SK-N-SH (cell line): ENCODE measurements at regions not wholly inside any gene's neighbourhood (a gene's known extent, or its start where the extent isn't known, plus 50 kb on each side); places are given as distances from the start of the nearest gene placed in this dataset.

Source experiments
- CTCF ChIA-PET: fragments of 300-600, 350-600 bp; formaldehyde crosslinking; extraction: SDS; loops from one replicate; lab custom pipeline; 2021; lab: Yijun Ruan, JAX
- POLR2A ChIA-PET: fragments of 350-600 bp; sonication (Branson Sonifier 250); formaldehyde crosslinking; extraction: SDS; loops from one replicate; lab custom pipeline; 2020; ENCODE audit warnings: antibody characterized with exemption, inconsistent platforms; lab: Yijun Ruan, JAX
- DNase-seq: peaks from one replicate; pipeline ENCODE4 v3.0.0; 2012
- H2AFZ ChIP-seq: fragments of 200-600 bp; sonication (generic); 2 replicates; pipeline ENCODE4 v1.8.1; 2016; ENCODE audit warnings: antibody characterized with exemption, mild to moderate bottlenecking, low read depth
- H3F3A ChIP-seq: fragments of 200-600 bp; sonication (generic); replicated peaks from 2 replicates; pipeline ENCODE3; 2016; ENCODE audit warnings: antibody characterized with exemption, mild to moderate bottlenecking; ENCODE audit not compliant: insufficient read depth
- H3K27ac ChIP-seq, 2 experiments: fragments of 200-500 bp in 1 of 2; fragments of 200-600 bp in 1 of 2; sonication (Bioruptor generic) in 1 of 2; sonication (generic), shearing (Covaris generic) in 1 of 2; 2 replicates each; pipeline versions ENCODE4 v1.5.1 to v1.6.1; 2014 to 2016; ENCODE audit warnings: low read depth in 2 of 2, inconsistent platforms in 1 of 2, low read length in 1 of 2, mild to moderate bottlenecking in 1 of 2, mixed read lengths in 1 of 2
- H3K27me3 ChIP-seq: fragments of 200-600 bp; sonication (generic), shearing (Covaris generic); 2 replicates; pipeline ENCODE4 v1.6.1; 2016; ENCODE audit warnings: mixed run types; ENCODE audit not compliant: insufficient read depth
- H3K36me3 ChIP-seq, 2 experiments: fragments of 200-500 bp in 1 of 2; fragments of 200-600 bp in 1 of 2; sonication (Bioruptor generic) in 1 of 2; sonication (generic) in 1 of 2; replicated peaks in 1 of 2; 2 replicates each; pipeline versions ENCODE3 to v1.5.1; 2014 to 2016; ENCODE audit warnings: low read length in 1 of 2, mild to moderate bottlenecking in 1 of 2; ENCODE audit not compliant: insufficient read depth in 2 of 2, control insufficient read depth in 1 of 2
- H3K4me1 ChIP-seq, 2 experiments: fragments of 200-500 bp in 1 of 2; fragments of 200-600 bp in 1 of 2; sonication (Bioruptor generic) in 1 of 2; sonication (generic), shearing (Covaris generic) in 1 of 2; 2 replicates each; pipeline versions ENCODE4 v1.5.1 to v1.6.1; 2014 to 2016; ENCODE audit warnings: low read depth in 1 of 2, low read length in 1 of 2, mixed run types in 1 of 2; ENCODE audit not compliant: insufficient read depth in 2 of 2, control insufficient read depth in 1 of 2
- H3K4me2 ChIP-seq: fragments of 200-600 bp; sonication (generic), shearing (Covaris generic); 2 replicates; pipeline ENCODE4 v1.6.1; 2017; ENCODE audit warnings: mixed run types
- H3K4me3 ChIP-seq, 2 experiments: fragments of 200-500 bp in 1 of 2; fragments of 200-600 bp in 1 of 2; sonication (Bioruptor generic) in 1 of 2; sonication (generic), shearing (Covaris generic) in 1 of 2; 2 replicates each; pipeline versions ENCODE4 v1.5.1 to v1.8.1; 2014 to 2016; ENCODE audit warnings: low read depth in 2 of 2, inconsistent platforms in 1 of 2, low read length in 1 of 2, mild to moderate bottlenecking in 1 of 2, mixed read lengths in 1 of 2, moderate library complexity in 1 of 2
- H3K79me2 ChIP-seq: fragments of 200-600 bp; sonication (generic); 2 replicates; pipeline ENCODE4 v1.8.1; 2017; ENCODE audit warnings: mild to moderate bottlenecking; ENCODE audit not compliant: insufficient read depth
- H3K9ac ChIP-seq: fragments of 200-600 bp; sonication (generic); 2 replicates; pipeline ENCODE4 v1.6.1; 2017; ENCODE audit warnings: mixed run types
- H3K9me2 ChIP-seq: fragments of 200-600 bp; sonication (generic); 2 replicates; pipeline ENCODE4 v1.6.1; 2017; ENCODE audit warnings: mixed run types
- H3K9me3 ChIP-seq: fragments of 200-600 bp; sonication (generic); 2 replicates; pipeline ENCODE4 v1.6.1; 2017; ENCODE audit warnings: mixed run types, mild to moderate bottlenecking, moderate library complexity
- H4K20me1 ChIP-seq: fragments of 200-600 bp; sonication (generic); 2 replicates; pipeline ENCODE4 v1.6.1; 2017; ENCODE audit warnings: mild to moderate bottlenecking, mixed run types; ENCODE audit not compliant: insufficient read depth
- CHD2 ChIP-seq: fragments of 150-350 bp; IDR thresholded peaks from 2 replicates; pipeline ENCODE4 v1.6.1; 2018; ENCODE audit warnings: low read length; ENCODE audit not compliant: partially characterized antibody
- CTCF ChIP-seq: fragments of 200-600 bp; sonication (generic); IDR thresholded peaks from 2 replicates; pipeline ENCODE4 v1.6.1; 2017; ENCODE audit warnings: antibody characterized with exemption, mild to moderate bottlenecking, moderate library complexity
- EP300 ChIP-seq, 2 experiments: IDR thresholded peaks; 2 replicates each; pipeline versions ENCODE4 v1.4.0 to v1.6.1; 2012; ENCODE audit warnings: borderline replicate concordance in 1 of 2, low read depth in 1 of 2, low read length in 1 of 2
- FOSL2 ChIP-seq: IDR thresholded peaks from 2 replicates; pipeline ENCODE4 v1.4.0; 2012; ENCODE audit warnings: low read depth, mild to moderate bottlenecking, moderate library complexity, borderline replicate concordance
- FOXM1 ChIP-seq: IDR thresholded peaks from 2 replicates; pipeline ENCODE4 v1.4.0; 2012; ENCODE audit warnings: low read depth, mild to moderate bottlenecking
- JUND ChIP-seq: IDR thresholded peaks from 2 replicates; pipeline ENCODE4 v1.4.0; 2012
- MAX ChIP-seq: IDR thresholded peaks from 2 replicates; pipeline ENCODE4 v1.4.0; 2012; ENCODE audit warnings: low read depth
- MXI1 ChIP-seq: IDR thresholded peaks from 2 replicates; pipeline ENCODE4 v1.6.1; 2012; ENCODE audit warnings: mild to moderate bottlenecking, low read depth, low read length, improper control_type of control experiment
- PBX3 ChIP-seq: IDR thresholded peaks from 2 replicates; pipeline ENCODE4; 2012
- REST ChIP-seq: IDR thresholded peaks from 2 replicates; pipeline ENCODE4 v1.6.1; 2012; ENCODE audit warnings: mild to moderate bottlenecking, low read depth, low read length, moderate library complexity
- RXRA ChIP-seq: IDR thresholded peaks from 2 replicates; pipeline ENCODE4 v1.4.0; 2012; ENCODE audit warnings: low read depth, mild to moderate bottlenecking, borderline replicate concordance
- SIN3A ChIP-seq: IDR thresholded peaks from 2 replicates; pipeline ENCODE4 v1.6.1; 2012; ENCODE audit warnings: low read depth, mild to moderate bottlenecking, low read length, moderate library complexity, borderline replicate concordance
- TAF1 ChIP-seq: IDR thresholded peaks from 2 replicates; pipeline ENCODE4 v1.6.1; 2012; ENCODE audit warnings: low read depth, mild to moderate bottlenecking, low read length, moderate library complexity, borderline replicate concordance
- USF1 ChIP-seq: IDR thresholded peaks from 2 replicates; pipeline ENCODE4 v1.4.0; 2012; ENCODE audit warnings: low read depth, borderline replicate concordance
- YY1 ChIP-seq: IDR thresholded peaks from 2 replicates; pipeline ENCODE4 v1.4.0; 2012; ENCODE audit warnings: low read depth, mild to moderate bottlenecking
- WGBS: methylation state at CpG from one replicate; pipeline ENCODE4 v1.1.6; 2017; ENCODE audit warnings: low lambda C conversion rate; 5-methylcytosine and 5-hydroxymethylcytosine counted together

- WGBS = 82% methylated on average over 5 of the region's 5 CpGs
- H3K27ac ChIP-seq = no peak overlapping the region
- POLR2A ChIA-PET = no interaction called here
- H3K79me2 ChIP-seq = no peaks in the 10 kb centered on the region
- no peaks in the 10 kb centered on the region for H3K36me3 ChIP-seq
- DNase-seq = no peak
- no peak overlapping the region for H3K4me3 ChIP-seq
- peaks cover 0 to 5% of the 10 kb centered on the region in 2 experiments; a peak in 1 of 4 replicates for H3K4me1 ChIP-seq
- no peak overlapping the region for H3K9ac ChIP-seq
- no peaks in the 10 kb centered on the region for H3F3A ChIP-seq
- no peak overlapping the region for H2AFZ ChIP-seq
- CTCF ChIA-PET = no interaction called here
- no peaks in the 10 kb centered on the region for H4K20me1 ChIP-seq
- H3K4me2 ChIP-seq = no peak overlapping the region
- H3K27me3 ChIP-seq = no peaks in the 10 kb centered on the region
- no peaks in the 10 kb centered on the region for H3K9me3 ChIP-seq
- H3K9me2 ChIP-seq = no peaks in the 10 kb centered on the region
- TF ChIP-seq CHD2 = no peak
Measured at GRCh38 chr7:83799333-83799732, 150.4 kb upstream of the SEMA3E start.

GRCh38 chr7:83798489-83798888 is 149.6 kb upstream of the SEMA3E start:
- no peak for DNase-seq
- WGBS = 46% methylated on average over 5 of the region's 5 CpGs
- POLR2A ChIA-PET = no interaction called here
- Histone ChIP-seq H3K27me3 (no peaks in the 10 kb centered on the region), H3K79me2 (no peaks in the 10 kb centered on the region), H4K20me1 (no peaks in the 10 kb centered on the region), H3K4me3 (no peak overlapping the region), H3K4me1 (peaks cover 0 to 5% of the 10 kb centered on the region in 2 experiments; a peak in 1 of 4 replicates), H3K36me3 (no peaks in the 10 kb centered on the region), H3K9me2 (no peaks in the 10 kb centered on the region), H3K9ac (no peak overlapping the region), H3K4me2 (no peak overlapping the region), H3K9me3 (no peaks in the 10 kb centered on the region), H2AFZ (no peak overlapping the region), H3F3A (no peaks in the 10 kb centered on the region), H3K27ac (no peak overlapping the region)
- no peak for TF ChIP-seq FOXM1
- TF ChIP-seq USF1 = no peak
- no peak for TF ChIP-seq CTCF
- no peak for TF ChIP-seq JUND
- no peak for TF ChIP-seq MXI1
- no peak for TF ChIP-seq PBX3
- TF ChIP-seq RXRA = no peak
- TF ChIP-seq MAX = no peak
- TF ChIP-seq YY1 = no peak
- TF ChIP-seq FOSL2 = no peak
- TF ChIP-seq SIN3A = no peak
- no peak for TF ChIP-seq REST
- no peak for TF ChIP-seq TAF1
- no peak for TF ChIP-seq EP300 (IDR thresholded peaks at IDR 0.05; ENCODE audit: borderline replicate concordance in 1 of 2, low read depth in 1 of 2, low read length in 1 of 2)
- CTCF ChIA-PET = no interaction called here
